Cardiac muscle cell (in vitro differentiated cells and primary cell): ENCODE measurements at regions not wholly inside any gene's neighbourhood (a gene's known extent, or its start where the extent isn't known, plus 50 kb on each side); places are given as distances from the start of the nearest gene placed in this dataset.

Experiments
- DNase-seq, 2 donors: peaks; one replicate each; pipeline versions ENCODE4 v3.0.0 to v3.0.0-alpha.2; 2010 to 2017; ENCODE audit warnings: low read depth in 1 of 2, low spot score in 1 of 2
- H3K27ac ChIP-seq: fragments of 200-600 bp; sonication (generic); 2 replicates; pipeline ENCODE4 v1.5.1; 2016
- H3K27me3 ChIP-seq: fragments of 200-600 bp; sonication (generic); 2 replicates; pipeline ENCODE4 v1.6.0; 2016; ENCODE audit warnings: control low read depth
- H3K36me3 ChIP-seq: fragments of 200-600 bp; sonication (generic); 2 replicates; pipeline ENCODE4 v1.5.1; 2016; ENCODE audit warnings: control low read depth
- H3K4me1 ChIP-seq: fragments of 200-600 bp; sonication (generic); 2 replicates; pipeline ENCODE4 v1.8.1; 2017; ENCODE audit warnings: low read depth, mild to moderate bottlenecking, mixed run types
- H3K4me3 ChIP-seq: fragments of 200-600 bp; sonication (generic); 2 replicates; pipeline ENCODE4 v1.5.1; 2016; ENCODE audit warnings: mild to moderate bottlenecking
- H3K9me3 ChIP-seq: fragments of 200-600 bp; sonication (generic); 2 replicates; pipeline ENCODE4 v1.5.1; 2017; ENCODE audit warnings: low read depth, mild to moderate bottlenecking, control low read depth
- CTCF ChIP-seq: IDR thresholded peaks from 2 replicates; pipeline ENCODE4 v1.5.1; 2012; ENCODE audit warnings: low read depth, mild to moderate bottlenecking, low read length

- H3K27ac ChIP-seq = no peak overlapping the region
- no peak for DNase-seq
- no peaks in the 10 kb centered on the region for H3K9me3 ChIP-seq
- H3K4me3 ChIP-seq = no peak overlapping the region
- no peaks in the 10 kb centered on the region for H3K27me3 ChIP-seq
- no peak for TF ChIP-seq CTCF
- H3K4me1 ChIP-seq = no peaks in the 10 kb centered on the region
- H3K36me3 ChIP-seq = no peaks in the 10 kb centered on the region
Observed at GRCh38 chr5:174801798-174802197, 77.4 kb downstream of the MSX2 start.

- Histone ChIP-seq H3K27me3 (no peaks in the 10 kb centered on the region), H3K4me1 (no peaks in the 10 kb centered on the region), H3K4me3 (no peak overlapping the region), H3K27ac (no peak overlapping the region), H3K9me3 (no peaks in the 10 kb centered on the region), H3K36me3 (no peaks in the 10 kb centered on the region)
- DNase-seq = no peak
- TF ChIP-seq CTCF = no peak
Observed at GRCh38 chr5:174800435-174800834, 76.1 kb downstream of the MSX2 start.

GRCh38 chr5:174799121-174799520 lies 74.7 kb downstream of the MSX2 start:
- Histone ChIP-seq H3K4me3 (no peak overlapping the region), H3K9me3 (no peaks in the 10 kb centered on the region), H3K27me3 (no peaks in the 10 kb centered on the region), H3K36me3 (no peaks in the 10 kb centered on the region), H3K27ac (no peak overlapping the region), H3K4me1 (no peaks in the 10 kb centered on the region)
- peak; percentile 5 to 48 for DNase-seq
- no peak for TF ChIP-seq CTCF

- DNase-seq = peak in 1 of 2 donors; percentile 36
- no peak overlapping the region for H3K4me3 ChIP-seq
- H3K9me3 ChIP-seq = no peaks in the 10 kb centered on the region
- TF ChIP-seq CTCF = no peak
- H3K27me3 ChIP-seq = no peaks in the 10 kb centered on the region
- no peaks in the 10 kb centered on the region for H3K36me3 ChIP-seq
- H3K4me1 ChIP-seq = no peaks in the 10 kb centered on the region
- no peak overlapping the region for H3K27ac ChIP-seq
Observed at GRCh38 chr5:174798551-174798951, 74.2 kb downstream of the MSX2 start.

GRCh38 chr5:174796711-174797192 lies 72.4 kb downstream of the MSX2 start:
- Histone ChIP-seq H3K36me3 (no peaks in the 10 kb centered on the region), H3K27me3 (no peaks in the 10 kb centered on the region), H3K27ac (no peak overlapping the region), H3K9me3 (no peaks in the 10 kb centered on the region), H3K4me3 (no peak overlapping the region), H3K4me1 (no peaks in the 10 kb centered on the region)
- DNase-seq = no peak
- TF ChIP-seq CTCF = no peak
